GM06990 (cell line): ENCODE measurements at regions not wholly inside any gene's neighbourhood (a gene's known extent, or its start where the extent isn't known, plus 50 kb on each side); places are given as distances from the start of the nearest gene placed in this dataset.

Experiments
- DNase-seq: peaks from one replicate; pipeline ENCODE4 v3.0.0-alpha.2; 2011; ENCODE audit not compliant: insufficient read length; ENCODE audit errors: extremely low read depth
- H3K27me3 ChIP-seq: replicated peaks from 2 replicates; pipeline ENCODE4 v1.6.0; 2011; ENCODE audit warnings: low read length; ENCODE audit not compliant: control insufficient read depth, insufficient read depth
- H3K36me3 ChIP-seq: 2 replicates; pipeline ENCODE4 v1.5.1; 2011; ENCODE audit warnings: low read length; ENCODE audit not compliant: control insufficient read depth, insufficient read depth
- H3K4me3 ChIP-seq: replicated peaks from 2 replicates; pipeline ENCODE4 v1.5.1; 2011; ENCODE audit warnings: low read depth, mild to moderate bottlenecking, control low read depth, low read length
- CTCF ChIP-seq: IDR thresholded peaks from 2 replicates; pipeline ENCODE4 v1.5.1; 2011; ENCODE audit warnings: low read length, control low read depth, mild to moderate bottlenecking, inconsistent platforms; ENCODE audit not compliant: insufficient read depth, poor library complexity, severe bottlenecking

GRCh38 chr2:186431306-186431705 lies 54.8 kb upstream of the ZC3H15 start:
- Histone ChIP-seq H3K4me3 (no peak overlapping the region), H3K27me3 (no peaks in the 10 kb centered on the region), H3K36me3 (no peaks in the 10 kb centered on the region; the same call in 1 of the 2 replicates)
- TF ChIP-seq CTCF, result no peak
- no peak for DNase-seq

GRCh38 chr2:186433040-186433439 lies 53.0 kb upstream of the ZC3H15 start:
- no peak for DNase-seq
- H3K4me3 ChIP-seq, result no peak overlapping the region
- H3K27me3 ChIP-seq, result no peaks in the 10 kb centered on the region
- TF ChIP-seq CTCF, result no peak
- no peaks in the 10 kb centered on the region; the same call in 1 of the 2 replicates for H3K36me3 ChIP-seq

GRCh38 chr2:186433777-186434432 lies 52.2 kb upstream of the ZC3H15 start:
- no peaks in the 10 kb centered on the region for H3K27me3 ChIP-seq
- no peaks in the 10 kb centered on the region; the same call in 1 of the 2 replicates for H3K36me3 ChIP-seq
- DNase-seq, result no peak
- H3K4me3 ChIP-seq, result no peak overlapping the region
- TF ChIP-seq CTCF, result no peak
